ENCODE measurements at regions not wholly inside any gene's neighbourhood (a gene's known extent, or its start where the extent isn't known, plus 50 kb on each side); places are given as distances from the start of the nearest gene placed in this dataset.

DNA sequence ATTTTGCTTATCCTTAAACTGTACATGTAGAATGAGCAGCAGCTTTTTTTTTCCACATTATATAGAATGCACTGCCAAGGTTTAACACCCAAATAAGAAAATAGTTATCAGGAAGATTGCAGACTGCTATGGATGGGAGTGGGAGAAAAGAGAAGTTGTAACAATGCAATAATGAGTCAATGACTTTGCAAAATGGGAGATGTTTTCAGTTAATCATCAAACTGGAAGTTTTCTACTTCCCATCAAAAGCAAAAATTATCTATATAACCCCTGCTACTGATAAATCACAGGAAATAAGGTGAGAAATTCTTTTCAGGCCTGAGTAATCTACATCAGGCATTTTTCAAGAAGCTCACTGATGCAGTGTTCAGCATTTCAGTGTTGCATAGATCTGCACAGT, 309.1 kb downstream of the GXYLT1 start:
- TF ChIP-seq CTCF (IDR thresholded peaks at IDR 0.05; ENCODE audit: insufficient read depth, low read depth, low read length), result no peak
- ChIA-PET CTCF (no interaction called here), POLR2A (no interaction called here)
- Histone ChIP-seq H3K36me3 (ENCODE audit: control insufficient read depth, insufficient read depth, low read length) (no peaks in the 10 kb centered on the region), H3K27me3 (ENCODE audit: control insufficient read depth, insufficient read depth, low read length) (no peaks in the 10 kb centered on the region), H3K4me3 (ENCODE audit: low read depth, low read length) (no peak overlapping the region)
- DNase-seq (ENCODE audit: low read depth), result no peak

GRCh38 chr12:41819948-41820347, 324.7 kb downstream of the GXYLT1 start:
- ChIA-PET POLR2A (no interaction called here), CTCF (no interaction called here)
- Histone ChIP-seq H3K36me3 (ENCODE audit: control insufficient read depth, insufficient read depth, low read length) (no peaks in the 10 kb centered on the region), H3K4me3 (ENCODE audit: low read depth, low read length) (no peak overlapping the region), H3K27me3 (ENCODE audit: control insufficient read depth, insufficient read depth, low read length) (no peaks in the 10 kb centered on the region)
- no peak for TF ChIP-seq CTCF (IDR thresholded peaks at IDR 0.05; ENCODE audit: insufficient read depth, low read depth, low read length)
- DNase-seq (ENCODE audit: low read depth), result no peak

DNA sequence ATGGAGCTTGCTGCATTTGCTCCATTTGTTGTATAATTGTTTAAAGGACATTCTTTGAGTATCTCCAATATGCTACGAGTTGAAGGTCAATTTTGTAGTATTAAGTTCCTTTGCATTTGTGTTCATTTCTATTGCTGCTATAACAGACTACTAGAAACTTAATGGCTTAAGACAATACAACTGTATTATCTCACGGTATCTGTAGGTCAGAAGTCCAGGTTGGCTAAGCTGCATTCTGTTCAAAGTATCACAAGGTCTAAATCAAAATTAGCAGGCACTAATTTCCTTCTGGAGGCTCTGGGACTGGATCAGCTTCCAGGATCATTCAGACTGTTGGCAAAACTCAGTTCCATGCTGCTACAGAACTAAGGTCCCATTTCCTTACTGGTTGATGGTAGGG, 340.6 kb downstream of the GXYLT1 start:
- no peak overlapping the region for H3K4me3 ChIP-seq (ENCODE audit: low read depth, low read length)
- no peak for TF ChIP-seq CTCF (IDR thresholded peaks at IDR 0.05; ENCODE audit: insufficient read depth, low read depth, low read length)
- no peaks in the 10 kb centered on the region for H3K36me3 ChIP-seq (ENCODE audit: control insufficient read depth, insufficient read depth, low read length)
- H3K27me3 ChIP-seq (ENCODE audit: control insufficient read depth, insufficient read depth, low read length), result no peaks in the 10 kb centered on the region
- DNase-seq (ENCODE audit: low read depth), result no peak
- POLR2A ChIA-PET, result no interaction called here
- CTCF ChIA-PET, result no interaction called here

DNA sequence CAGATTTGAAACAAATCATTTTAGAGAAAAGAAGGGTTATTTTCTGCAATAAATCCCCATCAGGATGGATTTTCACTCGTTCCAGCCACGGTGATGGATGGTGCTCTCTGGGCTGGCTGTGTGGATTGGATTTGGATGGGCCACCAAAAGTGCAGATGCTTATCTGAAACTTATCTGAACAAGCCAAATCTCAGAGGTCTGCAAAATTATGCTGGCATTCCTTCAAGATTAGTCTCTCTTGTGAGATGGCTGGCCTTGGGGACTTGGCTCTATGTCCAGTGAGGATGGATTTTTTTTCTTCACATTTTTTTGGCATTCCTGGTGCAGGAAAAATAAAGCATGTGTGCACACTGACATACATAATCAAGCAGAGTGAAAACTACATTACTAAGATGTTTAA, 341.9 kb downstream of the GXYLT1 start:
- TF ChIP-seq CTCF (IDR thresholded peaks at IDR 0.05; ENCODE audit: insufficient read depth, low read depth, low read length), result no peak
- ChIA-PET CTCF (no interaction called here), POLR2A (no interaction called here)
- H3K36me3 ChIP-seq (ENCODE audit: control insufficient read depth, insufficient read depth, low read length), result no peaks in the 10 kb centered on the region
- DNase-seq (ENCODE audit: low read depth), result no peak
- H3K4me3 ChIP-seq (ENCODE audit: low read depth, low read length), result no peak overlapping the region
- no peaks in the 10 kb centered on the region for H3K27me3 ChIP-seq (ENCODE audit: control insufficient read depth, insufficient read depth, low read length)

GRCh38 chr12:41801261-41801660, 343.4 kb downstream of the GXYLT1 start:
- ChIA-PET CTCF (no interaction called here), POLR2A (no interaction called here)
- TF ChIP-seq CTCF (IDR thresholded peaks at IDR 0.05; ENCODE audit: insufficient read depth, low read depth, low read length), result no peak
- Histone ChIP-seq H3K27me3 (ENCODE audit: control insufficient read depth, insufficient read depth, low read length) (no peaks in the 10 kb centered on the region), H3K36me3 (ENCODE audit: control insufficient read depth, insufficient read depth, low read length) (no peaks in the 10 kb centered on the region), H3K4me3 (ENCODE audit: low read depth, low read length) (no peak overlapping the region)
- DNase-seq (ENCODE audit: low read depth), result no peak
